ENCODE measurements at regions not wholly inside any gene's neighbourhood (a gene's known extent, or its start where the extent isn't known, plus 50 kb on each side); places are given as distances from the start of the nearest gene placed in this dataset.
"Not testable (repeated sequence)": the region's sequence is repeated elsewhere in the genome, so short reads cannot be mapped to it uniquely, and the experiment has no call there.

DNA sequence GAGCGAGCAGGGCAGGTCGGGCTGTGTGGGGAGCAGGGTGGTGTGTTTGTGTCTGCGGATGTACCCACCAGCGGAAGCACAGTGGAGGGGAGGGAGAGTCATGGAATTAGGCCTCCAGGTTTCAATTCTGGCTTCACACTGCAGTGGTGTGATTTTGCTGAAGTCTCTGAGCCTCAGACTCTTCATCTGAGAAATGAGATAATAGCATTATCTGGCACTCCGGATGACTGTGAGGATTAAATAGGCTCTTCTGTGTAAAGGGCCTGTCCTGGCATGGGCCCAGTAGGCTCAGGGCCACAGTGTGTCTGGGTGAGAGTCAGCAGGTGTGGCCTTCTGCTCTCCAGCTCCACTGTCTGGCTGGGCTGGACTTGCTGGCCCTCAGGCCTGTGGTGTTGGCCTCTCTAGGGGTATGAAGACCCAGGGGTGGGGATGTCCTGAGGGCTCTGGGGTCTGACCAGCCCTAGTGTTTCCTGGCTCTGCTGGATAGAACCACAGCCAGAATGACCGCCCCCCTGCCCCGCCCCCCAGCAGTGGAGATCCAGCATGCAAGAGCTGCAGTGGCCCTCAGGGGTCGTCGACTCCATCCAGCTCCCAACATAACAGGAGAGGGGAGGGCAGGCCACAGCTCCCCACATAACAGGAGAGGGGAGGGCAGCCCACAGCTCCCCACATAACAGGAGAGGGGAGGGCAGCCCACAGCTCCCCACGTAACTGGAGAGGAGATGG lies 178.6 kb downstream of the RPS24 start:
- DNase-seq: peak; percentile 60

DNA sequence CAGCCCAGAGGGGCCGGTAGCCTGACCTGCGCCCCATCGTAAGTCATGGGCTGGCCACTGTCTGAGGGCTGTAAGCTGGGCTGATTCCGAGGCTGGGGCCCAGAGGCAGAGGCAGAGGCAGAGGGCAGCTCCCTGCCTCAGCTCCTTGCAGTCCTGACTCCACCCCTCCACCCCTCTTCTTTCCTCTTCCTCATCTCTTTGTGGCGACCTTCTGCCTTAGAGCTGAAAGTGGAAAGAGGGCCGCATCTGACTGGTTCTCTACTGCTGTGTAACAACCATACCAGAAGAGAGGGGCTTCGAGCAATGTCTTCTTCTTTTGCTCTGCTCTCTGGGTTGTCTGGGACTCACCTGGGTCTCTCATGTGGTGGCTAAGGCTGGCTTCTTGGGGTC lies 179.1 kb downstream of the RPS24 start:
- no peak for DNase-seq

DNA sequence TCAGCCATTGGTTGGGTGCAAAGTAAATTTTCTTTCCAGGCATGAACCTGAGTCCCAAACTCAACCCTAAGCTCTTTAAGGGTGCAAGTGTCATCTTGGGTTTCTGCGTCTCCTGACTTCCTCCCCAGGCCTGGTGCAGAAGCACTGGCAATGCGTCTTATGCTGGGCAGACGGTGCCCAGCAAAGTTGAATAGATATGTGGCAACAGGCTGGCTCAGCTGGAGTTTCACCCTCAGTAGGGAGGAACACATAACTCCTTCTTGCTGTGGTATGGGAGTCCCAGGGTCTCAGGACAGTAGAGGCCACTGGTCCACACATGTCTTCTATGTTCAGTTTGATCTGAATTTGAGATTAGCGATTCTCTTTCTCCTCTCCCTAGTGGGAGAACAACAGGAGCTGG lies 181.3 kb downstream of the RPS24 start:
- no peak for DNase-seq

DNA sequence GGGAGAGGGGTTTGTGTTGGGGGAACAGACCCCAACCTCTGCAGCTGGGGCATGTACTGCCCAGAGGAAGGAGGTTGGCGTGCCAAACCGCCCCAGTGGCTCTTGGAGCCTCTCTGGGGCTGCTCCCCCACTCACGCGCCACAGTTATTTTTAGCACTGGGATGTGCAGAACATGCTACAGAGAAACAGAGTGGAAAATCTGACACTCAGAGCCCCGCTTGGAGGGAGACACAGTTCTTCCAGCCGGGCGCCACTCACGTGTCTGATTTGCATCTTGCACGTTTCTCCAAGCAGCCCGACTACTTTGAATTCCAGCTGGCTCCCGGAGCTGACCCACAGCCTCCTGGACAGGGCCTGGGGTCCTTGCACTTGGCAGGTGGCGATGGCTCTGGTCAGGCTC lies 182.0 kb downstream of the RPS24 start:
- peak; percentile 24 for DNase-seq

- DNase-seq: no peak
Observed at GRCh38 chr10:78217336-78217735, 183.7 kb downstream of the RPS24 start.

- no peak for DNase-seq
Observed at GRCh38 chr10:78218798-78219490, 185.3 kb downstream of the RPS24 start.

GRCh38 chr10:78219568-78219967 lies 185.9 kb downstream of the RPS24 start:
- DNase-seq: not testable (repeated sequence)

- DNase-seq: no peak
Observed at GRCh38 chr10:78220781-78221180, 187.1 kb downstream of the RPS24 start.

- no peak for DNase-seq
Observed at GRCh38 chr10:78222096-78222790, 188.6 kb downstream of the RPS24 start.

GRCh38 chr10:78223088-78223487 lies 189.4 kb downstream of the RPS24 start:
- no peak for DNase-seq

DNA sequence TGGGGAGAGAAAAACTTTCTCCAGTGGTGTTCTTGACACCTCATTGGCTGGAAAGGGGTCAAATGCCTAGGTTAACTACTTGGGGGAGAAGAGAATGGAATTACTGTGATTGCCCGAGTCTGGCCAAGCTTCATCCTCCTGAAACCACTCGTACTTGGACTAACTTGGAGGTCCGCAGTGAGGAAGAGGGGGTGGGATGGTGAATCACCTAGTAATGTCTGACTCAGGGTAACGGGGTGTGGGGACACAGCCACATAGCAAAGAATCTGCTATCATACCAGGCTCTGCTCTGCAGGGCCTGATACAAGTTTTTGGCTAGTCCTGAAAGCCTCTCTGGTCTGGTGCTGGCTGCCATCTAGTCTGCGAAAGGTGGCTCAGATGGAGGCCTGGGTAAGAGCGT lies 190.9 kb downstream of the RPS24 start:
- no peak for DNase-seq

- no peak for DNase-seq
Observed at GRCh38 chr10:78225594-78225993, 191.9 kb downstream of the RPS24 start.

DNA sequence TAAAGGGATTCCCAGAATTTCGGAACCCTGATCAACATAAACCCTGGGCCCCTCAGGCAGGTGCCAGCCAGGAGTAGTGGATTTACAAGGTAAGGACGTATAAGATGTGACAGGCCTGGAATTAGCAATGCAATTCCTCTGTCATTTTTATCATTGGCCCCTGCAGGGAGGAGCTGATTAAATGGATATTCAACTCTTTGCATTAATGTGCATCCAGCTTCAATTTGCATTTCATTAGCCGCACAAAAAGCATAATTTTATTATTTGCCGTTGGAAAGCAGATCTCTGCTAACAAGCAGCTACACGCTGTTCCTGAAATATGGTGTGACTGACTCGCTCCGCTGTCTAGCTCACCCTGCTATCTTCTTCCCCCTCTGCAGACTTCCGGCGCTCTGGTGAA lies 195.8 kb downstream of the RPS24 start:
- no peak for DNase-seq

- DNase-seq: no peak
Observed at GRCh38 chr10:78229950-78230675, 196.4 kb downstream of the RPS24 start.

- no peak for DNase-seq
Observed at GRCh38 chr10:78231327-78231726, 197.7 kb downstream of the RPS24 start.

DNA sequence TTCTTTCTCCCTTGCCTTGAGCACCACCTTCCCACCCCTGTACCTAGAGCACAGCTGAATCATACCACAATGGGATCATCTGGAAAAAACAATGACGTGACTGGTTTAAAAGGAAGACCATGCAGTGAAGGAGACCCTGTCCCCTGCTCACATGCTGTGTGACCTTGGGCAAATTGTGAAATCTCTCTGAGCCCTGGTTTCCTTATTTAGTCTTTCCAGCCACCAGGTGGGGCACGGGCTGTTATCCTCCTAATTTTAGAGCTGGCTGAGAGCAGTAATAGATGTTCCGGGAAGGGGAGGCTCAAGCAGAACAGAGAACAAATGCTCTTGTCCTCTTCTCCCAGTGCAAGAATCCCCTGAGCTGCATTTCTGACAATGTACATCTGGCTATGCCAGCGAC lies 198.3 kb downstream of the RPS24 start:
- DNase-seq: no peak

DNA sequence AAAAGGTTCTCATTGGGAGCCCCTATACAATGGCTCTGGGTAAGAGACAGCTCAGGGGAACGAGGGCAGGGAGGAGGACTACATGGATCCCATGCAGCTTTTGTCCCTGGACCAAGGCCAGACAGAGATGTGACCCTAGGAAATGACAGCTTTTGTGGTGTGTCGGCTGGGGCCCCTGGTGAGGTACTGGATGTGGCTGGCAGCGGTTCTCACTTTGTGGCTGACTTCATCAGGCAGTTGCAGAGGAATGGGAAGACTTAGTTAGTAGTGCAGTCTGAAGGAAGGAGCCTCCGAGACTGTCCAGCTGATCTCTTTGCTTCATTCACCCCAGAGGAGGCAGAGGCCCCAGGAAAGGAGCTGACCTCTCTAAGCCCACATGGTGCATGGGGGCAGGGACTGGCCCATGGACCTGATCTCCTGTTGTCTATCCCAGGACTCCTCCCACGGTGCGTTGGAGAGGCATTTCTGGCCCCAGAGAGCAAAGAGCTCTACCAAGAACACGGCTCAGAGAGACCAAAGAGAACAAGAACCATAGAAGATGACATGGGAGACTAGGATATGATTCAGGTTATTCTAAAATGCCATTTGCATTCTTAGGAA lies 202.9 kb downstream of the RPS24 start:
- peak; percentile 25 for DNase-seq

GRCh38 chr10:78237951-78238350 lies 204.3 kb downstream of the RPS24 start:
- not testable (repeated sequence) for DNase-seq

GRCh38 chr10:78247266-78247665 lies 213.6 kb downstream of the RPS24 start:
- no peak for DNase-seq

DNA sequence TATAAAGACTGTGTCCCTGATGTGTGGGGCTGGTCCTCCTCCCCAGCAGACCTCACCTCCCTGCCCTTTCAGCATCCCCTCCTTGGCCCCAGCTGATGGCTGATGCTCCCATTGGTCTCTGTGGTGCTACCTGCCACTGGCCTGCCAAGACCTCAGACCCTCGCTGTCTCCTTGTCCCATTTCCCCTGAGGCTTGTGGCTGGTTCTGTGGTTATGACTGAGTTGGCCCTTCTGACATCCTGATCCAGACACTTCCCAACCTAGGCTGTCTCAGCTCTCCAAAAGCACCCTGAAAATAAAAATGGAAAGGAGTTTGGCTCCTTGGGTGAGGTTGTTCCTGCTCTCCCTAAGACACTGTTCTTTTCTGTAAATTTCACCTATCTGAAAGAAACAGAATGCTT lies 214.2 kb downstream of the RPS24 start:
- no peak for DNase-seq

- no peak for DNase-seq
Observed at GRCh38 chr10:78248651-78249464, 215.2 kb downstream of the RPS24 start.

DNA sequence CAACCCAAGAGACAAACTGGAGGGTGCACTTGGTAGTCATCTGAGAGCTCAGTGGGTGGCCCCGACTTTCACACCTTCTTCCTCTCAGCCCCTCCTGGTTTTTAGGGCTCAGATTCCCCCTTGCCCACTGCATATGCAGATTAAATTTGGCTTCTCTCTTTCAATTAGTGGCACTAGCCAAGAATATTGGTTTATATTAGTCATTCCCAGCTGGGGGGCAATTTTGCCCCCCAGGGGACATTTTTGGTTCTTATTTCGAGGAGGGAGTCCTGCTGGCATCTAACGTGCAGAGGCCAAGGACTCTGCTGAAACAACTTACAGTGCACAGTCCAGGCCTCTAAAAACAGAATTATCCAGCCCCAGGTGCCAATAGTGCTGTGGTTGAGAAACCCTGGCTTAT lies 216.0 kb downstream of the RPS24 start:
- no peak for DNase-seq

All from hematopoietic multipotent progenitor cell treated with erythropoietin and hydrocortisone succinate and interleukin-3 and kit ligand, for 6 days (in vitro differentiated cells).